ENCODE measurements at regions not wholly inside any gene's neighbourhood (a gene's known extent, or its start where the extent isn't known, plus 50 kb on each side); places are given as distances from the start of the nearest gene placed in this dataset.

GRCh38 chr9:82206490-82206889 is 217.9 kb downstream of the SPATA31D1 start:
- DNase-seq (ENCODE audit: low spot score in 2 of 2) = no peak
- 60 to 66% methylated on average over 3 of the region's 3 CpGs for WGBS, 2 donors
- intact Hi-C loops (cut with DNase I; ENCODE audit: low total_unique reads) = no loop called here
- H3K4me3 ChIP-seq (ENCODE audit: low read depth, poor library complexity, severe bottlenecking) = no peak overlapping the region
- TF ChIP-seq POLR2A (IDR thresholded peaks at IDR 0.05) (no peak), CTCF (IDR thresholded peaks at IDR 0.05) (no peak)

- 75 to 83% methylated on average over 1 of the region's 1 CpG for WGBS, 2 donors
- no peak overlapping the region for H3K4me3 ChIP-seq (ENCODE audit: low read depth, poor library complexity, severe bottlenecking)
- intact Hi-C loops (cut with DNase I; ENCODE audit: low total_unique reads) = no loop called here
- no peak for DNase-seq (ENCODE audit: low spot score in 2 of 2)
- TF ChIP-seq CTCF (IDR thresholded peaks at IDR 0.05) (no peak), POLR2A (IDR thresholded peaks at IDR 0.05) (no peak)
These were observed 218.4 kb downstream of the SPATA31D1 start for GRCh38 chr9:82206946-82207345.

- TF ChIP-seq POLR2A (IDR thresholded peaks at IDR 0.05) (no peak), CTCF (IDR thresholded peaks at IDR 0.05) (no peak)
- intact Hi-C loops (cut with DNase I; ENCODE audit: low total_unique reads) = no loop called here
- no peak overlapping the region for H3K4me3 ChIP-seq (ENCODE audit: low read depth, poor library complexity, severe bottlenecking)
- no peak for DNase-seq (ENCODE audit: low spot score in 2 of 2)
- WGBS, 2 donors = 82 to 90% methylated on average over 2 of the region's 2 CpGs
These were observed 220.3 kb downstream of the SPATA31D1 start for GRCh38 chr9:82208741-82209450.

- intact Hi-C loops (cut with DNase I; ENCODE audit: low total_unique reads) = no loop called here
- 65 to 81% methylated on average over 1 of the region's 1 CpG for WGBS, 2 donors
- no peak for TF ChIP-seq POLR2A (IDR thresholded peaks at IDR 0.05)
- TF ChIP-seq CTCF (IDR thresholded peaks at IDR 0.05) = no peak
- DNase-seq (ENCODE audit: low spot score in 2 of 2) = no peak
- H3K4me3 ChIP-seq (ENCODE audit: low read depth, poor library complexity, severe bottlenecking) = no peak overlapping the region
These were observed 221.4 kb downstream of the SPATA31D1 start for GRCh38 chr9:82209797-82210470.

- TF ChIP-seq CTCF (IDR thresholded peaks at IDR 0.05) (no peak), POLR2A (IDR thresholded peaks at IDR 0.05) (no peak)
- H3K4me3 ChIP-seq (ENCODE audit: low read depth, poor library complexity, severe bottlenecking) = no peak overlapping the region
- intact Hi-C loops (cut with DNase I; ENCODE audit: low total_unique reads) = no loop called here
- 91 to 92% methylated on average over 1 of the region's 1 CpG for WGBS, 2 donors
- no peak for DNase-seq (ENCODE audit: low spot score in 2 of 2)
These were observed 224.3 kb downstream of the SPATA31D1 start for GRCh38 chr9:82212885-82213284.

Measured in lower leg skin (tissue), 4 donors.